Liver (tissue), 3 donors: ENCODE measurements at regions not wholly inside any gene's neighbourhood (a gene's known extent, or its start where the extent isn't known, plus 50 kb on each side); places are given as distances from the start of the nearest gene placed in this dataset.

Source experiments
- ATF3 ChIP-seq: IDR thresholded peaks from 2 replicates; pipeline ENCODE4 v1.6.1; 2016; ENCODE audit warnings: antibody characterized with exemption
- CTCF ChIP-seq: fragments of 150-350 bp; IDR thresholded peaks from 2 replicates; pipeline ENCODE4 v1.5.1; 2017; ENCODE audit warnings: improper control_type of control experiment, low read depth, low read length; ENCODE audit not compliant: missing input control
- FOXA1 ChIP-seq: IDR thresholded peaks from 2 replicates; pipeline ENCODE4 v1.6.1; 2016; ENCODE audit warnings: antibody characterized with exemption
- FOXA2 ChIP-seq: IDR thresholded peaks from 2 replicates; pipeline ENCODE4 v1.6.1; 2016; ENCODE audit warnings: antibody characterized with exemption
- GABPA ChIP-seq, 2 donors: IDR thresholded peaks in 1 of 2; conservative IDR thresholded peaks in 1 of 2; 2 replicates each; pipeline ENCODE4 v1.6.1; 2016; ENCODE audit warnings: antibody characterized with exemption in 2 of 2, mild to moderate bottlenecking in 1 of 2, moderate library complexity in 1 of 2
- JUND ChIP-seq, 2 donors: IDR thresholded peaks; 2 replicates each; pipeline ENCODE4 v1.6.1; 2016; ENCODE audit warnings: antibody characterized with exemption in 2 of 2
- MAX ChIP-seq: IDR thresholded peaks from 2 replicates; pipeline ENCODE4 v1.6.1; 2016; ENCODE audit warnings: antibody characterized with exemption
- RAD21 ChIP-seq, 2 donors: IDR thresholded peaks; 2 replicates each; pipeline ENCODE4 v1.6.1; 2016; ENCODE audit warnings: antibody characterized with exemption in 2 of 2, mild to moderate bottlenecking in 2 of 2
- REST ChIP-seq: IDR thresholded peaks from 2 replicates; pipeline ENCODE4 v1.6.1; 2016; ENCODE audit warnings: antibody characterized with exemption, mild to moderate bottlenecking
- TAF1 ChIP-seq: conservative IDR thresholded peaks from 2 replicates; pipeline ENCODE4 v1.6.1; 2016; ENCODE audit warnings: antibody characterized with exemption, mild to moderate bottlenecking
- YY1 ChIP-seq: IDR thresholded peaks from 2 replicates; pipeline ENCODE4 v1.6.1; 2016; ENCODE audit warnings: antibody characterized with exemption, mild to moderate bottlenecking
- donor health status: healthy.
- donor health status: healthy.

DNA sequence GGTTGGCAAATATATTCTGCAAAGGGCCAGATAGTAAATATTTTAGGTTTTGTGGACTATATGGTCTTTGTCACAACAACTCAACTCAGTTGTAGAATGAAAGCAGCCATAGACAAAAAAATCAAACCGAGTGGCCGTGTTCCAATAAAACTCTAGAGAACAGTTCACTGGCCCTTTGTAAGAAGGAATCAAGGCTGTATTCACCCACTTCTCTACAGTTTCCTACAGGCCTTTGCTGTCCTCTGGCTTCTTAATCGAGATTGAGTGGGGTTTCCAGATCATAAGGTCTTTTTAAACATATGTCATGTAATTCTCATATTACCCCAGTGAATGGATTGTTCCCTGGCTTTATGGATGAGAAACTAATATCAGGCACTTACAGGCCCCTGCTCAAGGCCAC is 448.9 kb upstream of the ETAA1 start:
- no peak for TF ChIP-seq CTCF
- no peak for TF ChIP-seq YY1
- TF ChIP-seq FOXA2 = no peak
- no peak for TF ChIP-seq MAX
- TF ChIP-seq TAF1 = no peak
- no peak for TF ChIP-seq REST
- TF ChIP-seq GABPA (IDR thresholded peaks at IDR 0.05 in 1 of 2, conservative IDR thresholded peaks at IDR 0.05 in 1 of 2) = no peak
- no peak for TF ChIP-seq FOXA1
- no peak for TF ChIP-seq ATF3
- TF ChIP-seq JUND (IDR thresholded peaks at IDR 0.05) = no peak
- no peak for TF ChIP-seq RAD21 (IDR thresholded peaks at IDR 0.05)
